NB4 (cell line): ENCODE measurements at regions not wholly inside any gene's neighbourhood (a gene's known extent, or its start where the extent isn't known, plus 50 kb on each side); places are given as distances from the start of the nearest gene placed in this dataset.

Experiments used
- CTCF ChIP-seq: IDR thresholded peaks from one replicate; pipeline ENCODE4 v1.5.1; 2012; ENCODE audit warnings: low read depth, low read length
- MYC ChIP-seq: IDR thresholded peaks from 2 replicates; pipeline ENCODE4 v1.6.1; 2011; ENCODE audit warnings: low read depth, low read length
- POLR2A ChIP-seq: IDR thresholded peaks from 2 replicates; pipeline ENCODE4 v1.6.1; 2011; ENCODE audit warnings: mild to moderate bottlenecking; ENCODE audit not compliant: insufficient read length; ENCODE audit errors: extremely low read depth

- TF ChIP-seq POLR2A (no peak), CTCF (no peak), MYC (no peak)
These were observed 183.5 kb downstream of the SNX18 start for GRCh38 chr5:54700986-54701578.
